ENCODE measurements at regions not wholly inside any gene's neighbourhood (a gene's known extent, or its start where the extent isn't known, plus 50 kb on each side); places are given as distances from the start of the nearest gene placed in this dataset.

GRCh38 chr2:72011791-72012190, 135.9 kb downstream of the CYP26B1 start:
- TF ChIP-seq POLR2AphosphoS5 (IDR thresholded peaks at IDR 0.05; ENCODE audit: low read depth, low read length), result no peak
- TF ChIP-seq REST (IDR thresholded peaks at IDR 0.05; ENCODE audit: insufficient read depth in 1 of 2, low read depth in 2 of 2, low read length in 2 of 2), result no peak
- no peak for TF ChIP-seq SIN3A (IDR thresholded peaks at IDR 0.05; ENCODE audit: borderline replicate concordance, insufficient read depth, low read length)
